Gastroesophageal sphincter (tissue), 4 donors: ENCODE measurements at regions not wholly inside any gene's neighbourhood (a gene's known extent, or its start where the extent isn't known, plus 50 kb on each side); places are given as distances from the start of the nearest gene placed in this dataset.
"Not testable (repeated sequence)": the region's sequence is repeated elsewhere in the genome, so short reads cannot be mapped to it uniquely, and the experiment has no call there.

Source experiments
- ATAC-seq: fragments of 150-250 bp; one replicate; pipeline ENCODE4 v1.9.1; 2016; ENCODE audit warnings: mild to moderate bottlenecking, moderate library complexity
- H3K27ac ChIP-seq, 4 donors: fragments of 200-600 bp; sonication (generic) in 3 of 4; 1 replicate in 3 of 4; 2 replicates in 1 of 4; pipeline ENCODE4 v1.5.1; 2016 to 2019
- H3K27me3 ChIP-seq: fragments of 200-600 bp; sonication (generic); one replicate; pipeline ENCODE4 v1.5.1; 2019
- H3K36me3 ChIP-seq, 2 donors: fragments of 200-600 bp; sonication (generic); one replicate each; pipeline ENCODE4 v1.5.1; 2019; ENCODE audit warnings: control low read depth in 1 of 2
- H3K4me1 ChIP-seq, 3 donors: fragments of 200-600 bp; sonication (generic); 1 replicate in 2 of 3; 2 replicates in 1 of 3; pipeline ENCODE4 v1.5.1; 2016 to 2019; ENCODE audit warnings: control low read depth in 2 of 3
- H3K4me3 ChIP-seq, 2 donors: fragments of 200-600 bp; sonication (generic); one replicate each; pipeline ENCODE4 v1.5.1; 2019; ENCODE audit warnings: mild to moderate bottlenecking in 1 of 2, moderate library complexity in 1 of 2
- H3K9me3 ChIP-seq, 3 donors: fragments of 200-600 bp; sonication (generic); one replicate each; pipeline ENCODE4 v1.5.1; 2017 to 2019; ENCODE audit warnings: control low read depth in 2 of 3
- CTCF ChIP-seq, 4 experiments: fragments of 200-600 bp in 2 of 4; fragments of 450-650 bp in 2 of 4; sonication (generic) in 1 of 4; IDR thresholded peaks; one replicate each; pipeline ENCODE4 v1.5.1; 2017 to 2019; ENCODE audit warnings: antibody characterized with exemption in 4 of 4, mild to moderate bottlenecking in 2 of 4, moderate library complexity in 2 of 4
- EP300 ChIP-seq: sonication (generic); formaldehyde crosslinking; IDR thresholded peaks from one replicate; pipeline ENCODE4 v1.6.1; 2017; ENCODE audit warnings: antibody characterized with exemption, mild to moderate bottlenecking
- POLR2A ChIP-seq, 2 donors: fragments of 450-650 bp; IDR thresholded peaks; one replicate each; pipeline ENCODE4 v1.6.1; 2017; ENCODE audit warnings: antibody characterized with exemption in 2 of 2, mild to moderate bottlenecking in 2 of 2, moderate library complexity in 1 of 2
- POLR2AphosphoS5 ChIP-seq: sonication (generic); formaldehyde crosslinking; IDR thresholded peaks from one replicate; pipeline ENCODE4 v1.6.1; 2017; ENCODE audit warnings: antibody characterized with exemption
- WGBS, 2 donors: methylation state at CpG; one replicate each; pipeline ENCODE4 v1.1.5; 2018; ENCODE audit warnings: low coverage in 1 of 2; 5-methylcytosine and 5-hydroxymethylcytosine counted together

GRCh38 chrX:40530509-40530908, 50.3 kb upstream of the ATP6AP2 start:
- H3K27ac ChIP-seq: no peak overlapping the region
- 80 to 91% methylated on average over 1 of the region's 2 CpGs for WGBS, 2 donors
- no peaks in the 10 kb centered on the region for H3K36me3 ChIP-seq
- H3K27me3 ChIP-seq: no peaks in the 10 kb centered on the region
- no peaks in the 10 kb centered on the region for H3K4me1 ChIP-seq
- no peaks in the 10 kb centered on the region for H3K9me3 ChIP-seq
- ATAC-seq: no peak
- TF ChIP-seq CTCF (IDR thresholded peaks at IDR 0.05): no peak
- H3K4me3 ChIP-seq: no peak overlapping the region

- H3K27me3 ChIP-seq: no peaks in the 10 kb centered on the region
- H3K36me3 ChIP-seq: no peaks in the 10 kb centered on the region
- H3K9me3 ChIP-seq: no peaks in the 10 kb centered on the region
- no peaks in the 10 kb centered on the region for H3K4me1 ChIP-seq
- WGBS, 2 donors: 100% methylated on average over 2 of the region's 3 CpGs
- no peak overlapping the region for H3K27ac ChIP-seq
- no peak for ATAC-seq
- no peak overlapping the region for H3K4me3 ChIP-seq
- TF ChIP-seq CTCF (IDR thresholded peaks at IDR 0.05): no peak
- TF ChIP-seq POLR2A (IDR thresholded peaks at IDR 0.05): no peak
- no peak for TF ChIP-seq EP300
- no peak for TF ChIP-seq POLR2AphosphoS5
These were observed 53.2 kb upstream of the ATP6AP2 start for GRCh38 chrX:40527543-40527942.

DNA sequence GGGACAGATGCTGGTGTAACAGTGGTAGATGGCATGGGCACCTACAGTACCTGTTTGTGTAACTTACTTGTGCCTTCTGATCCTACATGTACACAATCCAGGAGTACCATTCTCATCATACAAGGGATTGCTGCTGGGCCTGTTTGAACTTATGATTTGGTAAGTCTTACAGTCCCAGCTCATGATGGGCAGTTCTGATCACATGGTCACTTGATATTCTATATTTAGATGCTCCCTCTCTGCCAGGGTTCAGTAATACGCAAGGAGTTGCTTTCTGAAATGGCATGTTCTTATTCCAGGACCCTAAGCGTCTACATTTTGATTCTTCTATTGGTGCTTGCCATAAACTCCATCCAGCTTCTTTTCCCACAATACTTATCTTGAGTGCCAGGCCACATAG, 54.4 kb upstream of the ATP6AP2 start:
- WGBS, 2 donors: 50% methylated on average over 1 of the region's 2 CpGs; no CpG with 5 or more reads in 1 of the 2 donors
- no peak for ATAC-seq
- no peak for TF ChIP-seq POLR2A (IDR thresholded peaks at IDR 0.05)
- no peak for TF ChIP-seq CTCF (IDR thresholded peaks at IDR 0.05)
- no peak for TF ChIP-seq EP300
- TF ChIP-seq POLR2AphosphoS5: no peak

GRCh38 chrX:40525901-40526300, 54.9 kb upstream of the ATP6AP2 start:
- ATAC-seq: not testable (repeated sequence)

More for the DNA sequence above, 54.4 kb upstream of the ATP6AP2 start:
- Histone ChIP-seq H3K4me3 (no peak overlapping the region), H3K27ac (no peak overlapping the region), H3K4me1 (no peaks in the 10 kb centered on the region), H3K27me3 (no peaks in the 10 kb centered on the region), H3K36me3 (no peaks in the 10 kb centered on the region), H3K9me3 (no peaks in the 10 kb centered on the region)

DNA sequence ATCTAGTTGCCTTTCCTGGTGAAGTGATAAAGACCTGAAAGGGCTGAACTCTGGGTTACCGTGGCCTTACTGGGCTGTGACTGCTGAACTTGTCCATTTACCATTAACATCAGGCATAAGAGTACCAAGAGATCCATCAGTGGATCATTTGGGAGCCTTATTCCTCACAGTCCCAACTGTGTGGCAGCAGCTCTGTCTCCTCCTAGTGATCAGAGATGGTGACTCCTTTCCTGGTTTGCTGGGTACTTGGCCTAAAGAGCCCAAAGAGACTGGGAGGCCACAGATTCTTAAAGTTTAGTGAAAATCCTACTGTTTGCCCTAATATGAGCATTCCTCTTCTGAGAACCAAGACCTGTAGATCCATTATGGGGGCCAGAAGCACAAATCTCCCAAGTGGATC, 56.3 kb upstream of the ATP6AP2 start:
- ATAC-seq: no peak
- H3K27me3 ChIP-seq: no peaks in the 10 kb centered on the region
- WGBS, 2 donors: 60 to 86% methylated on average over 1 of the region's 1 CpG
- TF ChIP-seq POLR2A (IDR thresholded peaks at IDR 0.05) (no peak), CTCF (IDR thresholded peaks at IDR 0.05) (no peak), POLR2AphosphoS5 (no peak), EP300 (no peak)
- H3K27ac ChIP-seq: no peak overlapping the region
- H3K4me1 ChIP-seq: no peaks in the 10 kb centered on the region
- no peaks in the 10 kb centered on the region for H3K9me3 ChIP-seq
- H3K36me3 ChIP-seq: no peaks in the 10 kb centered on the region
- H3K4me3 ChIP-seq: no peak overlapping the region

More at GRCh38 chrX:40525901-40526300, 54.9 kb upstream of the ATP6AP2 start:
- not testable (repeated sequence) for H3K9me3 ChIP-seq, H3K27ac ChIP-seq, H3K4me1 ChIP-seq, H3K36me3 ChIP-seq, H3K4me3 ChIP-seq, H3K27me3 ChIP-seq
- WGBS, 2 donors: 83 to 86% methylated on average over 1 of the region's 1 CpG

DNA sequence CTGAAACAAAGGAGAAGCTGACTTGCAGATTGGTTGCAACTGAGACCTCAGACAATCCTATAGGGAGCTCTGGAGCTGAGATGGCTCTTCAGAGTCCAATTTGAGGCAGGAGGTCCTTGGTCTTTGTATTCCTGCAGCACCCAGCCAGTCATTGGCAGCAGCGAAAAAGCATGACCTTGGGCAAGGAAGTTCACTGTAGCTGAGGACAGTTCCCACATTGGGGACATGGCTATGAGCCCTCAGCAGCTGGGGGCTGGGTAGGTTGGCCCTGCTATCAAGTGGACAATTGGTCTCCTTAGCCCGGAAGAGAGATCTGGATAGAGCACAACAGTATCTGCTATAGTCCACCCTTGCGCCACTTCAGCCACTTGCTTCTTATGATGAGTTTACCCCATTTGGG, 56.9 kb upstream of the ATP6AP2 start:
- TF ChIP-seq CTCF (IDR thresholded peaks at IDR 0.05) (no peak), EP300 (no peak), POLR2AphosphoS5 (no peak), POLR2A (IDR thresholded peaks at IDR 0.05) (no peak)
- no CpG with 5 or more reads among the region's 3 CpGs for WGBS, 2 donors
- Histone ChIP-seq H3K36me3 (no peaks in the 10 kb centered on the region), H3K4me1 (no peaks in the 10 kb centered on the region), H3K4me3 (no peak overlapping the region), H3K9me3 (no peaks in the 10 kb centered on the region), H3K27me3 (no peaks in the 10 kb centered on the region), H3K27ac (no peak overlapping the region)
- ATAC-seq: no peak
